Muscle layer of colon (tissue), 2 donors: ENCODE measurements at regions not wholly inside any gene's neighbourhood (a gene's known extent, or its start where the extent isn't known, plus 50 kb on each side); places are given as distances from the start of the nearest gene placed in this dataset.

Experiments used
- H3K27ac ChIP-seq: one replicate; pipeline ENCODE4 v1.7.0; 2013; ENCODE audit warnings: low read depth, mild to moderate bottlenecking, low read length, moderate library complexity
- H3K27me3 ChIP-seq, 2 donors: one replicate each; pipeline ENCODE4 v1.7.0; 2013; ENCODE audit warnings: low read length in 2 of 2, mild to moderate bottlenecking in 2 of 2; ENCODE audit not compliant: insufficient read depth in 2 of 2, control insufficient read depth in 1 of 2
- H3K36me3 ChIP-seq: one replicate; pipeline ENCODE4 v1.7.0; 2013; ENCODE audit warnings: mild to moderate bottlenecking, low read length; ENCODE audit not compliant: insufficient read depth
- H3K4me1 ChIP-seq: one replicate; pipeline ENCODE4 v1.7.0; 2013; ENCODE audit warnings: mild to moderate bottlenecking, low read length; ENCODE audit not compliant: insufficient read depth
- H3K4me3 ChIP-seq, 2 donors: one replicate each; pipeline ENCODE4 v1.7.0; 2013; ENCODE audit warnings: low read length in 2 of 2, low read depth in 1 of 2, mild to moderate bottlenecking in 1 of 2, moderate library complexity in 1 of 2
- H3K9ac ChIP-seq: one replicate; pipeline ENCODE4 v1.7.0; 2013; ENCODE audit warnings: low read length
- H3K9me3 ChIP-seq: one replicate; pipeline ENCODE4 v1.7.0; 2013; ENCODE audit warnings: mild to moderate bottlenecking, low read length
- donor health status: abdominal sarcoma.
- donor health status: Adenocarcinoma of cecum.

DNA sequence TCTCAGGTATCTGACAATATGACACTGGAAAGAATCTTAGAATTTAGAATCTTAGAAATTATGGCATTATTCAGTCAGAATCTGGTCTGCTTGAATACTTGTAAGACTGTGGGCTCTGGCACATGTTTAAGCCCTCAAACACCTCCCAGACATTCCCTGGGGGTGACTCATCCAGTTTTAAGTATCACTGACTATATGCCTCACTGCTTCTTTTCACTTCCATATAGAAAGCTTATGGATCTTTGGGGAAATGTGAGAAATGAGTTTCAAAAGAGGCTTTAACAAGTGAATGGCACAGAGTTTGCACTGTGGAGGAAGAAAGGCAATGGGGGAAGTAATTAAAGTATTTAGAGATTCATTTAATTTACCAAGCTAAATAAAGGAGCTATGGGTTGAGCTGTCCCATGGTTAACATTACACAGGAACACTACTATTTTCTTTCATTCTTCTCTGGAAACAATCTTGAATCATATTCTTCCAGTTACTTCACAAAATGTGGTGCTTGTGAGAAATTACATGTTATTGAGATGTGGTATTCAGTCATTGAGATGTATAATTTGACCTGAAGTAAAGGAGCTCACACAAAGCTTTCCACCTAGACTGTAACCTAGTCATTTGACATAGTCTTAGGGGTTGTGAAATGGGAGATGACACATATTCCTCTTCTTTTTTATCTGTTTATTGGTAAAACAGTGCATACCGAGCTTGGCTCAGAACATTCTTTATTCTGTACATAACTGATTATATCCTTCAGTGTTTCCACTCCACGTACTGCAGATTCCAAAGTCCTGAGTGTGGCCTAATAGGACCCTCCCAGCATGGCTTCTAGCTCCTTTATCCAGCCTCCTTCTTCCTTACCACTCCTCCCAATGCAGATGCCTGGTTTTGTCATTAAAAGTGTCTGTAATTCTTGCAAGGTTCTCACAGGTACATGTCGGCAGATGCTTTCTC, 544.6 kb upstream of the NECTIN3 start:
- Histone ChIP-seq H3K36me3 (no peaks in the 10 kb centered on the region), H3K9me3 (no peaks in the 10 kb centered on the region), H3K27ac (no peak overlapping the region), H3K4me3 (no peak overlapping the region), H3K27me3 (no peaks in the 10 kb centered on the region), H3K9ac (no peak overlapping the region), H3K4me1 (no peaks in the 10 kb centered on the region)

DNA sequence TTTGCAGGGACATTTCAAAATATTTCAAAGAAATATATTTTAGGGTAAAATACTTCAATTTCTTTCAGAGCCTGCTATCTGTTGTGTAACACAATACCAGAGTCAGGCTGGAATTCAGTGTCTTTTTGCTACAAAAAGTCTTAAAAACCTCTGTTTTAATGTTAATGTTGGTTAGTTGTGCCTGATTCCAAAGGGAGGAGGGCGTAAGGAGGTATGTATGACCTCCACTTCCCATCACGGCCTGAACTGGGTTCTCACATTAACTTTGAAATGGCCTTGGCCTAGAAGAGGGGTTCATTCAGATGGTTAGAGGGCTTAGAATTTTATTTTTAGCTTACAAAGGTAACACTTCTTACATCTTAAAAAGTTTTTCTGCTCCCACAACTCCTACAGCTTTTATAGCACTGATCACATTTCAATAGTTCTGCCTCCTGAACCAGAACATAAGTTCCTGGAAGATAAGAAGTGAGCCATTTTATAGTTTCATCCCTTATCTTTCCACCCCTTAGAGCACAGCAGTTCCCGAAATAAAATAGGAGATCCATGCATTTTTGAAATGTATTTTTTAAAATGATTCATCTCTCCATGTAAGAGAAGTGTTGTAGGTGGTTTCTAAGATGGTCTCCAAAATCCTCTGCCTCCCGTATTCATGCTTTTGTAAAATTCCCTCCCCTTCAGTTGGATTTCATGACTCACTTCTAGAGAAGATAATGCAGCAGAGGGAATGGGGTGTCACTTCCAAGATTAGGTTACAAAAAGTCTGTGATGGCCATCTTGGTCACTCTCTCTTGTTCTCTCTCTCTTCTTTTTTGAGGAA, 543.1 kb upstream of the NECTIN3 start:
- H3K9ac ChIP-seq = no peak overlapping the region
- H3K36me3 ChIP-seq = no peaks in the 10 kb centered on the region
- H3K4me1 ChIP-seq = no peaks in the 10 kb centered on the region
- no peaks in the 10 kb centered on the region for H3K9me3 ChIP-seq
- no peaks in the 10 kb centered on the region for H3K27me3 ChIP-seq
- H3K27ac ChIP-seq = no peak overlapping the region
- no peak overlapping the region for H3K4me3 ChIP-seq

DNA sequence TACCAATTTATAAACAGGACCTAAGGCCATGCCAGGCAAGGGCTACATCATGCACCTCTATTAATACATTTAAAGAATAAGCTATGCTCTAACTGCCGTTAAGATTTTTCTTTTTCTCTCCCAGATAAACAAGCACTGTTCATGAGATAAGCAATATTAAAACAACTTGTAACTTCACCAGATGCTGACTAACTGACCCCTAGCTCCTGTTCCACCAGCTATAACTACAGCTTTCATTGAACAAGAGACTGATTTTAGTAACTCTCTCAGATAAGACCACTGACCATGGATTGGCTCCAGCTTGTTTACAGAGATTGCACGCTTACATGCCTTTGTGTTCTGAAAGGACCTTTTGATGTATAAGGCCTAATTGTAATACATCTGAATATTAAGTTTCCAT, 540.7 kb upstream of the NECTIN3 start:
- Histone ChIP-seq H3K4me3 (no peak overlapping the region), H3K4me1 (no peaks in the 10 kb centered on the region), H3K9me3 (no peaks in the 10 kb centered on the region), H3K27ac (no peak overlapping the region), H3K36me3 (no peaks in the 10 kb centered on the region), H3K9ac (no peak overlapping the region), H3K27me3 (no peaks in the 10 kb centered on the region)

DNA sequence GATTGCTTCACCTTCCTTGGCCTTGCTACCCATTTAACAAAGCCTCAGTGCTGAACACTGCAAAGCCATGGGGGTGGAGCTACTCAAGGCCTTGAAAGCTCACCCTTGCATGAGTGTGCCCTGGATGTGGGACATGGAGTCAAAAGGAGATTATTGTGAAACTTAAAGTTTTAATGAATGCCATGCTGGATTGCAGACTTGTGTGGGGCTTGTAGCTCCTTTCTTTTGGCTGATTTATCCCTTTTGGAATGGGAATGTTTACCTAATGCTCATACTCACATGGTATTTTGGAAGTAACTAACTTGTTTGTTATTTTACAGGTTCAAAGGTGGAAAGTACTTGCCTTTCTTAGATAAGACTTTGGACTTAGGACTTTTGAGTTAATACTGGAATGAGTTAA, 538.5 kb upstream of the NECTIN3 start:
- H3K27ac ChIP-seq = no peak overlapping the region
- no peak overlapping the region for H3K4me3 ChIP-seq
- no peaks in the 10 kb centered on the region for H3K9me3 ChIP-seq
- H3K9ac ChIP-seq = no peak overlapping the region
- no peaks in the 10 kb centered on the region for H3K4me1 ChIP-seq
- no peaks in the 10 kb centered on the region for H3K36me3 ChIP-seq
- no peaks in the 10 kb centered on the region for H3K27me3 ChIP-seq

DNA sequence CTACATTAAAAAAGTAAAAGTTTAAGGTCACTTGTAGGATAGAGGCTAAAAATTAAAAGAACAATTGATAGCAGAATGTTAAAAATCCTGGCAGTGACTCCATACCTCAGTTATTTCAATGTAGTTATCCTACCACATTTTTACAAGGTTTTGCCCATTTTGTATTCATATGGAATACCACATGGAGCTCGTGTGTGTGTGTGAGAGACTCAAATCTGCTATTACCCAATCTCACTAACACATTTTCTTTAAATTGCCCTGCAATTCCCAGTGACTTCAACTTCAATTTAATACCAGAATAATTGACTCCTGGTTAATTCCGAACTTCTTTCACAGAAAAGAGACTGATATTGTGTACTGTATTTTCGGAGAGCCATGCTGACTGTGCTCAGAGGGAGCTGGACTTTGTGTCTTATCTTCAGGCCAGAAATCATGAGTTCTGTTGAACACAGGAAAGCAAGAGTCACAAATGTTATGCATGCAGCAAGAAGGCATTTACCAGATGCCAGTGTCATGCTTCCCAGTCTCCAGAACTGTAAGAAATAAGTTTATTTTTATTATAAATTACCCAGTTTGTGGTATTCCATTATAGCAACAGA, 529.0 kb upstream of the NECTIN3 start:
- no peaks in the 10 kb centered on the region for H3K9me3 ChIP-seq
- no peak overlapping the region for H3K9ac ChIP-seq
- no peaks in the 10 kb centered on the region for H3K36me3 ChIP-seq
- H3K27ac ChIP-seq = no peak overlapping the region
- no peak overlapping the region for H3K4me3 ChIP-seq
- no peaks in the 10 kb centered on the region for H3K4me1 ChIP-seq
- H3K27me3 ChIP-seq = no peaks in the 10 kb centered on the region

DNA sequence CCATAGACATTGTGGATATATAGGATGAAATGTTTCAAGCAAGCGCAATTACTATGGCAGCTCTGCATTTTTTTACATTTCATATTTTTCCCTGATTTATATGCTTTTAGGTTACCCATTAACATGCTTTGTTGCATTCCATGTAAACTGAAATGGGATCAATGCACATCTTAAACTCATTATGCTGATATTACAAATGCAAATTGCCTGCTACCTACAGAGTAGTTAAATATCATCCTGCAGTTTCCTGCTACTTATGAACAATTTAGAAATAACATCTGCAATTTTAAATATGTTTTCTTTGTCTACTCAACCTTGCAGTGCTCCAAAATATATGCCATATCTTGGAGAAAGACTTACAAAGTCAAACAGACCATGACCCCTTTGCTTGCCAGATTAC, 526.9 kb upstream of the NECTIN3 start:
- Histone ChIP-seq H3K9ac (no peak overlapping the region), H3K27me3 (no peaks in the 10 kb centered on the region), H3K4me3 (no peak overlapping the region), H3K36me3 (no peaks in the 10 kb centered on the region), H3K9me3 (no peaks in the 10 kb centered on the region), H3K4me1 (no peaks in the 10 kb centered on the region), H3K27ac (no peak overlapping the region)

DNA sequence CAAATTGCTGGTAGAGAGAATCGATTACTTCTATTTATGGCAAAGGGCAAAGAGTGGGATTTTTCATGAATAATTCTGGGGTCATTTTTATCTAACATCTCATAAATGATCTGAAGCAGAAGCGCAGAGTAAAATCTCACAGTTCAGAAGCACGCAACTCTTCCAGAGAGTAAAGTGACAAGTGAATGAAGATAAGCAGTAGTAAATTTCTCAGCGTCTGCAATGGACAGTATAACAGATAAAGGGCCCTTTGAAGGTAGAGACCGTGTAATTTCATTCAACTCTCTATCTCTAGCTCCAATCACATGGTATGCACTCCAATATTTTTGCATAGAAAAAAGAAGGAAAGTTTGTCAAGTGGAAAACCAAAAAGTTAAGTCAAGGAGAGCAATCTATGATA, 521.1 kb upstream of the NECTIN3 start:
- Histone ChIP-seq H3K27ac (no peak overlapping the region), H3K9ac (no peak overlapping the region), H3K9me3 (no peaks in the 10 kb centered on the region), H3K4me1 (no peaks in the 10 kb centered on the region), H3K36me3 (no peaks in the 10 kb centered on the region), H3K4me3 (no peak overlapping the region), H3K27me3 (no peaks in the 10 kb centered on the region)

DNA sequence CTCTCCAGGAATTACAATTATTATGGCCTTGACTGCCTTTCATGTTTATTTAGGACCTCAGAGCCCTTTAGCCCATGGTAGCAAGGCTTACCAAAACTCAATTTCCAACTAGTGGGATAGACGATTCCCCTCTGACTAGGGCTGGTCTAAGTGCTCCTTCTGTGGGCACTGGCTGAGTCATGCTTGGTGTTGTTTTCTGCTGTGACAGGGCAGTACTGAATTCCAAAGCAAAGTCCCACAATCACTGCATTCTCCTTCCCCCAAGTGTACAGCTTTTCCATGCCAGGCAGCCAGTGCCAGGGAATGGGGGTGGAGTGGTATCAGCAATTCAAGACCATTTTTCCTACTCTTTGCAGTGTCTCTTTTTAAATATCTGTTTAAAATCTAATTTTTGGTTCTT, 509.0 kb upstream of the NECTIN3 start:
- Histone ChIP-seq H3K9ac (no peak overlapping the region), H3K27me3 (no peaks in the 10 kb centered on the region), H3K36me3 (no peaks in the 10 kb centered on the region), H3K9me3 (no peaks in the 10 kb centered on the region), H3K27ac (no peak overlapping the region), H3K4me3 (no peak overlapping the region), H3K4me1 (no peaks in the 10 kb centered on the region)

DNA sequence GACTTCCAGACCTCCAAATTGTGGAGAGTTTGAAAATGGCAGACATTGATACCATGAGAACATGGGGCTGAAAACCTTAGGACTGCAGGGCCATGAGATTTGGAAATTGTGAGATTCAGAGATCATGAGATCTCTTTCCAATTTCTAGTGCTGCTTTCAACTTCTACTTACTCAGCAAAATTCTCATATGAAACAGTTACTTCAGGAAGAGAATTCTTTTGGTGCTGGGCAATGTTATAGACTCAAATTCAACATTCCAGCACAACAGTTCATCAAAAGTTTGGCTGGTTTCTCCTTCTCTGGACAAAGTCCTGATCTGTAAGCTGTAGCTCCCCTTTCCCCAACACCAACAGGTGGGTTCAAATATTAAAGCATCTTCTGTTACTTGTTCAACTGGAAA, 506.9 kb upstream of the NECTIN3 start:
- Histone ChIP-seq H3K9ac (no peak overlapping the region), H3K4me3 (no peak overlapping the region), H3K27ac (no peak overlapping the region), H3K36me3 (no peaks in the 10 kb centered on the region), H3K4me1 (no peaks in the 10 kb centered on the region), H3K27me3 (no peaks in the 10 kb centered on the region), H3K9me3 (no peaks in the 10 kb centered on the region)

DNA sequence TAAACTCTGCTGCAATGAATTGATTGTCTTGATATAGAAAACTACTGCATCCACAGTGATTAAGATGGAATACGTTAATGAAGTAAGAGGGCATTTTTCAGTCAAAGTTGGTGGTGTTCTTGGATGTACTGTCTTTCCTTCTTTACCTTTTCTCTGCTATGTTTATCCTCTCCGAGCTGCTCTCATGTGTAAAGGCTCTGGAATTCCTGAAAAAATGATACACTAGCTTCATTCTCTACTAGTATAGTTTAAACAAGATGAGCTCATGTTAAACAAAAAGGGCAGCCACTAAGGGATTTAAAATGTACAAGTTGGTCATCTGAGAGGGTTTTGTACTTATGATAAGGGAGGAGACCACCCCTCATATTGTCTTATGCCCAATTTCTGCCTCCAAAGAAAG, 504.6 kb upstream of the NECTIN3 start:
- no peaks in the 10 kb centered on the region for H3K27me3 ChIP-seq

DNA sequence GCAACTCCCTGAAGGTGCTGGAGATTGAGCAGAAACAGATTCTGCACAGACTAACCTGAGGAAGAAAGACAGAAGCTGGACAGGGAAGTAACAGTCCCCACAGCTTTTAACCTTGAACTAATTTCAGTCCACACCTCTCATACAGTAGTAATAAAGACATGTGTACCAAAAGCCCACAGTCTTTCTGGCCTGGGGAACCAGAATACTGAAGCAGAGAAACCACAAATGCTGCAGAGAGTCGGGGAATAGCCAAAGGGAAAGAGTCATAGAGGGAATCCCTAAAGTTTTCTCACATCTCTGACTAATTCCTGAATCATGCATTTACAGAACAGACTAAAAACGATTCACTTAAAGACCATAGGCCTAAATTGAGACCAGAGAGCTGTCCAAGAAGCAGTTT, 503.4 kb upstream of the NECTIN3 start:
- Histone ChIP-seq H3K36me3 (no peaks in the 10 kb centered on the region), H3K9me3 (no peaks in the 10 kb centered on the region), H3K4me1 (no peaks in the 10 kb centered on the region), H3K4me3 (no peak overlapping the region), H3K9ac (no peak overlapping the region), H3K27ac (no peak overlapping the region), H3K27me3 (no peaks in the 10 kb centered on the region)

More for the DNA sequence above, 504.6 kb upstream of the NECTIN3 start:
- Histone ChIP-seq H3K9ac (no peak overlapping the region), H3K4me1 (no peaks in the 10 kb centered on the region), H3K27ac (no peak overlapping the region), H3K36me3 (no peaks in the 10 kb centered on the region), H3K9me3 (no peaks in the 10 kb centered on the region), H3K4me3 (no peak overlapping the region)
